Sigmoid colon (tissue), 6 donors: ENCODE measurements at regions not wholly inside any gene's neighbourhood (a gene's known extent, or its start where the extent isn't known, plus 50 kb on each side); places are given as distances from the start of the nearest gene placed in this dataset.

Experiments
- DNase-seq: peaks from one replicate; pipeline ENCODE4 v3.0.0-alpha.2; 2019
- H3K27ac ChIP-seq, 4 donors: fragments of 200-600 bp; sonication (generic); one replicate each; pipeline ENCODE4 v1.5.1; 2016 to 2019; ENCODE audit warnings: mild to moderate bottlenecking in 1 of 4
- H3K27me3 ChIP-seq, 3 donors: fragments of 200-600 bp; sonication (generic); one replicate each; pipeline ENCODE4 v1.5.1; 2019; ENCODE audit warnings: mild to moderate bottlenecking in 1 of 3
- H3K36me3 ChIP-seq, 4 donors: fragments of 200-600 bp; sonication (generic); one replicate each; pipeline ENCODE4 v1.5.1; 2016 to 2019
- H3K4me1 ChIP-seq, 4 donors: fragments of 200-600 bp; sonication (generic); one replicate each; pipeline ENCODE4 v1.5.1; 2017 to 2019
- H3K4me3 ChIP-seq, 4 donors: fragments of 200-600 bp; sonication (generic); one replicate each; pipeline ENCODE4 v1.5.1; 2017 to 2019; ENCODE audit warnings: mild to moderate bottlenecking in 2 of 4, moderate library complexity in 1 of 4
- H3K9me3 ChIP-seq, 4 donors: fragments of 200-600 bp in 3 of 4; sonication (generic) in 3 of 4; one replicate each; pipeline versions ENCODE4 v1.5.1 to v1.6.1; 2013 to 2019
- CTCF ChIP-seq, 4 experiments: fragments of 450-650 bp in 3 of 4; fragments of 200-600 bp in 1 of 4; IDR thresholded peaks; one replicate each; pipeline ENCODE4 v1.5.1; 2016 to 2019; ENCODE audit warnings: antibody characterized with exemption in 4 of 4, mild to moderate bottlenecking in 3 of 4, moderate library complexity in 2 of 4
- EP300 ChIP-seq, 4 donors: sonication (generic); formaldehyde crosslinking; IDR thresholded peaks; one replicate each; pipeline ENCODE4 v1.6.1; 2017; ENCODE audit warnings: antibody characterized with exemption in 4 of 4
- POLR2A ChIP-seq, 2 donors: fragments of 450-650 bp; IDR thresholded peaks; one replicate each; pipeline ENCODE4 v1.6.1; 2016; ENCODE audit warnings: antibody characterized with exemption in 2 of 2, mild to moderate bottlenecking in 2 of 2, moderate library complexity in 2 of 2
- POLR2AphosphoS5 ChIP-seq, 4 donors: sonication (generic); formaldehyde crosslinking; IDR thresholded peaks; one replicate each; pipeline ENCODE4 v1.6.1; 2017; ENCODE audit warnings: antibody characterized with exemption in 4 of 4
- WGBS, 2 donors: extraction: QIAGEN DNeasy Blood & Tissue Kit; methylation state at CpG; one replicate each; pipeline ENCODE4 v1.1.7; 2013; 5-methylcytosine and 5-hydroxymethylcytosine counted together
- intact Hi-C: fragments of 100-400 bp; cut with DNase I; formaldehyde crosslinking; loops from one replicate; pipeline ENCODE4 v1.15.1; 2023
- donor health status: healthy with polysubstance abuse.
- donor health status: healthy.

GRCh38 chr4:175339100-175339707 lies 421.0 kb downstream of the ADAM29 start:
- DNase-seq: no peak
- intact Hi-C loops: no loop called here
- Histone ChIP-seq H3K36me3 (no peaks in the 10 kb centered on the region), H3K9me3 (peaks cover 0 to 5% (median under 1%) of the 10 kb centered on the region in 4 donors), H3K27me3 (no peaks in the 10 kb centered on the region), H3K4me3 (no peak overlapping the region), H3K4me1 (no peaks in the 10 kb centered on the region), H3K27ac (no peak overlapping the region)
- TF ChIP-seq EP300 (IDR thresholded peaks at IDR 0.05) (no peak), POLR2A (IDR thresholded peaks at IDR 0.05) (no peak), CTCF (IDR thresholded peaks at IDR 0.05) (no peak), POLR2AphosphoS5 (IDR thresholded peaks at IDR 0.05) (no peak)
- WGBS, 2 donors: 83 to 90% methylated on average over 1 of the region's 1 CpG

- Histone ChIP-seq H3K36me3 (no peaks in the 10 kb centered on the region), H3K9me3 (peaks cover 0 to 5% (median under 1%) of the 10 kb centered on the region in 4 donors), H3K4me1 (no peaks in the 10 kb centered on the region), H3K27me3 (no peaks in the 10 kb centered on the region), H3K27ac (no peak overlapping the region), H3K4me3 (no peak overlapping the region)
- intact Hi-C loops: no loop called here
- WGBS, 2 donors: 72 to 88% methylated on average over 2 of the region's 2 CpGs
- TF ChIP-seq POLR2AphosphoS5 (IDR thresholded peaks at IDR 0.05): no peak
- TF ChIP-seq EP300 (IDR thresholded peaks at IDR 0.05): no peak
- TF ChIP-seq CTCF (IDR thresholded peaks at IDR 0.05): no peak
- TF ChIP-seq POLR2A (IDR thresholded peaks at IDR 0.05): no peak
- no peak for DNase-seq
These were observed 423.1 kb downstream of the ADAM29 start for GRCh38 chr4:175341203-175341755.

- no peak for DNase-seq
- intact Hi-C loops: no loop called here
- Histone ChIP-seq H3K4me1 (no peaks in the 10 kb centered on the region), H3K4me3 (no peak overlapping the region), H3K27me3 (no peaks in the 10 kb centered on the region), H3K36me3 (no peaks in the 10 kb centered on the region), H3K27ac (no peak overlapping the region), H3K9me3 (peaks cover 0 to 5% (median under 1%) of the 10 kb centered on the region in 4 donors)
- 91 to 92% methylated on average over 2 of the region's 2 CpGs for WGBS, 2 donors
- no peak for TF ChIP-seq EP300 (IDR thresholded peaks at IDR 0.05)
- TF ChIP-seq POLR2A (IDR thresholded peaks at IDR 0.05): no peak
- no peak for TF ChIP-seq POLR2AphosphoS5 (IDR thresholded peaks at IDR 0.05)
- no peak for TF ChIP-seq CTCF (IDR thresholded peaks at IDR 0.05)
These were observed 428.2 kb downstream of the ADAM29 start for GRCh38 chr4:175346376-175346775.

GRCh38 chr4:175350246-175350645 lies 432.1 kb downstream of the ADAM29 start:
- peaks cover 0 to 3% (median 0%) of the 10 kb centered on the region in 4 donors for H3K9me3 ChIP-seq
- 74 to 82% methylated on average over 3 of the region's 3 CpGs for WGBS, 2 donors
- intact Hi-C loops: no loop called here

More at GRCh38 chr4:175350246-175350645, 432.1 kb downstream of the ADAM29 start:
- TF ChIP-seq CTCF (IDR thresholded peaks at IDR 0.05): no peak
- no peak for TF ChIP-seq EP300 (IDR thresholded peaks at IDR 0.05)
- TF ChIP-seq POLR2AphosphoS5 (IDR thresholded peaks at IDR 0.05): no peak
- Histone ChIP-seq H3K36me3 (no peaks in the 10 kb centered on the region), H3K4me3 (no peak overlapping the region), H3K27me3 (no peaks in the 10 kb centered on the region), H3K4me1 (no peaks in the 10 kb centered on the region), H3K27ac (no peak overlapping the region)
- DNase-seq: no peak
